IPS DF 4.7 (cell line): ENCODE measurements at regions not wholly inside any gene's neighbourhood (a gene's known extent, or its start where the extent isn't known, plus 50 kb on each side); places are given as distances from the start of the nearest gene placed in this dataset.

Source experiments
- DNase-seq: peaks from one replicate; pipeline ENCODE4 v3.0.0-alpha.2; 2013; ENCODE audit warnings: low spot score; ENCODE audit errors: extremely low read depth

DNA sequence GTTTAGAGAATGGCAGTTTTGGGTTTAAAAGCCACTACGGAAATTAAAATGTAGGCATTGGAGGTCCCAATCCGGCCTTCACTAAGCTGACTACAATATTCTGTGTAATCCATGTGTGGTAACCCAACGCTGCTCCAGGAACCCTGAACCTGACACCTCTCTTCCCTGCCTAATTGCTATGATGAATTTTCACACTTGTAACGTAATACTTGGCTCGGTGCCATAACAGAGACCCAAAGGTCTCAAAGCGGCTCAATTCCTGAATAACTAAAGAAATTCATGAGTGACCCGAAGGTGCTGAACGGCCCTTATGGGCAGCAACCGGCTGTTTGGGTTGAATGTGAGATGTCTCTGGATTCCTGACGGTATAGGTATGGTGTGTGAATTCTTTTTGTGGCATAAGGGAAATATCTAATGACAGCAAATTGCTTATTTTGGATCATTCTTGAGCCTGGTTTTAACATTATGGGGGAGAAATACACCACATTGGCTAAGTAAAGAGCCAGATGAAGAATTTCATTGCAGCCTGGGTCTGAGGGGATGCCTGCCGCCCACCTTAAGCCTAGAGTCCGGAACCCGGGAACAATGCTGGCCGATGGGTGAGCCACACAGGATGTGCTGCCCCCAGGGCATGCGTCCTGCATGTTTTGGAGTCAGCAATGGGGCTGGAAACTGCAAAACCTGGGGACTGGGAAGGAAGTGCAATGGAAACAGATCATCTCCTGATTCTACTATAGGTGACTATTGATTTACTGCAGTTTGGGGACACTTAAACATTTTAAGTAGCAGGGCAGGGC lies 69.7 kb upstream of the FZD8 start:
- no peak for DNase-seq

DNA sequence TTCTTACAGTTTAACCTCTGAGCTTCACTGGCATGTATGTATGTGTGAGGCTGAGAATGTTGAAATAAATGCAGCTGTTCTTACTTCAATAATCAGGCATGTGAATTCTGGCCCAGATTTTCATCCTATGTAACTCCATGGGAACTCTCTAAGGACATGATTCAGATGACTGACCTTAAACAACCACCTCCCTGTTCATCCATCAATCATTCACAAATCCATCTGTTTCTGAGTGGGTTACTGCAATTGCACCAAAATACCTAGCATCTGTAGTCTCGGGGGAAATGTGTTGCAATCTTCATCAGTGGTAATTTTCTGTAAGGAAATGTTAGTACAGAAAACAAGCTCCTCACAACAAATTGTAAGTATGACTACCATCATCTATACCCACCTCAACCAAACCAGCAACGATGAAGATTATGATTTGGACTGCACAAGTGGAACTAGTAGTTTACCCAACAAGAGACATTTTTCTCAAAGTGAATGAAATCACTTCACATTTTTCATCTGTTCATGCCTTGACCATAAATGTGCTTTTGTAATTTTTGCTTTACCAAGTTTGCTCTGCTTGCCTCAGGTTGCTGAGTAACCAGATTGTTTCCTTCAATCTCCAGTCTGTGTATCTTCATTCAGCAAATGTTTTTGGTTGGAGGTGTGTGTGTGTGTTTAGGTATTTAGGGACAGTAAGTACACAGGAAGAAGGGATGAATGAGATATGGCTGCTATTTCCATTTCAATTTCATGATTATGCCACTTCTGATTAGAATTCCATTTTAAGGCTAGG lies 65.7 kb upstream of the FZD8 start:
- no peak for DNase-seq

DNA sequence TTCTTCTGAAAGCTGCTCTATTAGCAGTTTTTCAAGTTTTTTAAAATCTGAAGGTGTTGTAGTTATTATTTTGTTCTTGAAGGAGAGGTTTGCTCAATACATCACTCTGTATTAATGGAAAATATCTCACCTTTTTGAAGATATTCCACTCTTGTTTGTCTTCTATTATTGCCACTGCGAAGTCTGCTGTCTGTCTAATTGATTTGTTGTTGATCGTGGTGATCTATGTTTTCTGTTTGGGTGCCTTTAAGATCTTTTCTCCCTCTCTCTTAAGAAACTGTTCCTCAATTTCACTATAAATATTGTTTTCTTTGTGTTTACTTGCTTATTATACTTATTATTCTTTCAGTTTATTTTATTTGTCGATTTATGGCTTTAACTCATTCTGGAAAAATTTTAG lies 64.9 kb upstream of the FZD8 start:
- no peak for DNase-seq

DNA sequence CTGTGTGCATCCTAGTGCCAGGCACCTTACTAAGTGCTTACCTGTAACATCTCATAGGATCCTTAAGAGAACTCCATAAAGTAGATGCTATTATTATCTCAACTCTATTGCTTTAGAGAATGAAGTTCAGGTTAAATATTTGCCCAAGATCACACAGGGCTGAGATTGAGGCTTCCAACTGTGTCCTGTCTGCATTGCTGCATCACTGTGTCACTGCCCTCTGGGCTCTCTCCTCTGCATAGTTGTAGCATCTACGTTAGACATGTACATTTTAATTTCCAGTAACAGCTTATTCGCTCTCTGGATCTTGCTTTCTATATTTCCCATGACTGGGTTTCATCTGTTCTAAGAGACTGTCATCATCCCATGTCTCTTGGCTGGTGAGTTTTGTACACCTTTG lies 63.6 kb upstream of the FZD8 start:
- DNase-seq: no peak

DNA sequence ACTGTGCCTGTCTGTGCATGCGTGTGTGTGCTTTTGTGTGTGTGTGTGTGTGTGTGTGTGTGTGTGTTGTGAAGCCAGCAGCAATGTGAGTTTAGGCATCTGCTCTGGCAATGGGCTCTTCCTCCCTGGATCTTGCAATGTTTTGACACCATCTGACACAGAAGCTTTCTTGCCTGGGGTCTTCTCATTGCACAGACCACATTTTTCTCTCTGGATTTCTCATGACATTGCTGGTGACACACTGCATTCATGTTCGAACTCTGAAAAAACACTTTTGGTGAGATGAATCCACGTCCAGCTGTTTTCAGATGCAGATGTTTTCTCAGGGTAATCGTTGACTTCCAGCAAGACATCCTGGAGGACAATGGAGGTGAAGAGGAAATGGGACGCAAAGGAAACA lies 63.0 kb upstream of the FZD8 start:
- DNase-seq: no peak

DNA sequence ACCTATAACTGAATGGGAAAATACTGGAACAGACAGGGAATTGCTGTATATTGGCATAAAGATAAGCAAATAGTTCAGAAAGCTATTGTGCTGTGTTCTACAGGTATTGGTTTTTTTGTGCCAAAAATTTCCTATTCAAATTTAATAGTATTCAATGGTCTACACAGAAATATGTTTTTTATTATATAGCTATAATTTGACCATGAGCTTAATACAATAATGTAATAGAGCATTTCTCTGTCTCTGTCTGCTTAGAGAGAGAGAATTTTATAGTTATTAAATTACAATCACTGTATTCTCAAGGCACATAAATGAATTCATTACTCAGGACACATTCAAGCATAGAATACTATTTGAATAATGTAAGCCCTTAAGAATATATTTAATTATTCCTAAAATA lies 62.3 kb upstream of the FZD8 start:
- no peak for DNase-seq

DNA sequence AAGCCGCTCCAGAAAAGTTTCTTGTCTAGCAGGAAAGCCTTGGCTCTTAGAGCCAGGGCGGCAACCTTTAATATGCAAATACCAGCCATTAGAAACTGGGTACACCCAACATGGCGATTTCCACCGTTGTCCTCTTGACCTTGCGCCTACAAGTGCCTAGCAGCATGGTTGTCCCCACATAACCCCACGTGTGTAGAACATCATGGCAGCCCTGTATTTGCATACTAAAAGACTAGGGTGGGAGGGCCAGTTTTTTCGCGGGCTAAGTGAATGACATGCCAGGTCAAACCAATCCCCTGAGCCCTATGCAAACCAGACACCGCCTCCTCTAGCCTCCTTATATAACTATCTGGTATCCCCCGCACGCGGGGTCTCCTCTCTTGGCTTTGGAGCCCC lies 58.4 kb upstream of the FZD8 start:
- peak; percentile 46 for DNase-seq

DNA sequence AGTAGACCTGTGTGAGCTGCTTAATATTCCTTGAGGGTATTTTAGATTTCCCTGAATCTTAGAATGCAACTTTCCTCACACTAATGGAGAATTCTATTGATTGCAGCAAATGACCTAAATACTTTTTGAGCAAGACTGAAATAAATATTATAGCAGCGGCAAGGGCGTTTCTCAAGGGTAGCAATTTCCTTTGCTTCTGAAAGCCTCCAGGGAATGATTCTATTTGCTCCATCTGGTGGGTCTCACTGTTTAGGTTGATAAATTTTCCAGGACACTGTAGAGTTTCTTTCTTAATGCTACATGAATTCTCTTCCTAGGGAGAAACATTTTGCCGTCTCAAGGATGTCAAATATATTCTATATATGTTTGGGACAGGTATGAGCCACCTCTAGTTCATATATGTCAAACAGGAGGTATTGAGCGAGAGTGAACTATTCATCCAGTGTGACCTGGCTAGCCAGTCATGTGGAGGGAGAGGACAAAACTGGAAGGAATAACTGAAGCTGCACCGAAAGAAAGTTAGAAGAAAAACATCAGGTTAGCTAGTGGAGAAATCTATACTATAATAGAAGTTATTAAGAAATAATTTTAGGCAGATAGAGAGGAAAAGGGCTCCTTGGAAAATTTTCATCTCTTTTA lies 57.9 kb upstream of the FZD8 start:
- no peak for DNase-seq

DNA sequence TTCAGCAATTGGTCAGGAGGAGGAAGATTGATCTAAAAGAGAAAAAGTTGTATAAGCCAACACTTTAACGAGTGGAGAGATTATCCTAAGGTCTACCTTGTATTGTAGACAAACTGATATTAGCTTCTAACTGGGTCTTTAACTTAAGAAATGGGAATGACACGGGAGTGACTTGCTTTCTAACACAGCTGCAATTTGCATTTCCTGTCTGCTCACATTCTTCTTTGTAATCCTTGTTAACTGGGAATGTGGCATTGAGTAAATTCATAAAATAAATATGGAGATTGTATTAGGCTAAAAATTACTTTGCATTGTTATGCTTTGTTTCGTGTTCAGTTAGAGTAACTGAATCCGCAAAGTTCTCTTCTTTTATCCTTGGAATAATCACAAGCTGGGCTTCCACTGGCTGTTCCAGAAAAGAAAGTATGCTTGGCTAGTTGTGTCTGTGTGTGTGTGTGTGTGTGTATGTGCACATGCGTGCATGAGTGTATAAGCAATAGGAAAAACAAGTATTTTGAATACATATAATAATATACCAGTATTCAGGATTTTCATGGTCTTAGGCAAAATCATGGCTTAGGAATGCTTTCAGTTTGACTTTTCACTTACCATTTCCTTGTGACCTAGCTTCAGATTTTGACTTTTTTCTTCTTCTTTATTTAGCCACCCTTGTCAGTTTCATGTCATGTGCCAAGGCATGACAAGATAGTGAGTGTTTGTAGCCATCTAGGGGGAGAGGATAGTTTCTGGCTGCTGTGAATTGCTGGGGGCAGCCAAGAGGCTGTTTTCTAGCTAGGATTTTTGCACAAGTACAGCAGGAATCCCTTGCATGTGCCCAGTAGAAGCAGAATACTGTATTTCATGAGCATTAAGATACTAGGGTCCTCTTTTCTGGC lies 54.5 kb upstream of the FZD8 start:
- DNase-seq: no peak

DNA sequence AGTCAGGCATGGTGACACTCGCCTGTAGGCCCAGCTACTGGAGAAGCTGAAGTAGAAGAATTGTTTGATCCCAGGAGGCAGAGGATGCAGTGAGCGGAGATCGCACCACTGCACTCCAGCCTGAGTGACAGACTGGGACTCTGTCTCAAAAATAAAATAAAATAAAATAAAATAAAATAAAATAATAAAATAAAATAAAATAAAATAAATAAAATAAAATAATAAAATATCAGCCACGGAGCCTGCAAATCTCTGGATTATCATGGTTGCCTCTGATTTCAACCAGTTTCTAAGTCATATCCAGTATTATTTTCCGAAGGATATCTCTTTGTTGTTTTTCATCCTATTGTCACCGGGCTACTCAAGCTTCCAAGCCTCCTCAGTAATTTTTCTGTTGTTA lies 51.7 kb upstream of the FZD8 start:
- DNase-seq: no peak
